ENCODE measurements at regions not wholly inside any gene's neighbourhood (a gene's known extent, or its start where the extent isn't known, plus 50 kb on each side); places are given as distances from the start of the nearest gene placed in this dataset.

DNA sequence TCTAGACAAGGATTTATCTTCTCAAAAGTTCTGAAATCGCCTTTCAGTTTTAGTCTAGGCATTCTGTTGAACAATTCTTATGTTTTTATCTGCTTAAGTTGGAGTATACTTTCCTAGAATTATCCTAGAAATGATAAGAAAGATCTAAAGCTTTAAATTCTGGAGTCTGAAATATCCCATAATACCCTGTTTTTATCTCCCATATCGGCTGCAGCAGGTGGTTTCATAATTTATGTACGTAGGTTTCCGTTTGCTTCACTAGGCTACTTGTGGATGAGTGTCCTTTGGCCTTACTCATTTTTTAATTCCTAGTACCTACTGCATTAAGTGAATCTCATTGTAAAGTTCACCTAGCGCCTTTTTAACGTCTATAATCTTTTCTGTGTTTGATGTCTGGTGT, 58.5 kb upstream of the MGAT5 start:
- no peak overlapping the region for H3K4me3 ChIP-seq (ENCODE audit: low read length)
- no peak for DNase-seq (ENCODE audit: low read depth)
- TF ChIP-seq, protein P1, sequence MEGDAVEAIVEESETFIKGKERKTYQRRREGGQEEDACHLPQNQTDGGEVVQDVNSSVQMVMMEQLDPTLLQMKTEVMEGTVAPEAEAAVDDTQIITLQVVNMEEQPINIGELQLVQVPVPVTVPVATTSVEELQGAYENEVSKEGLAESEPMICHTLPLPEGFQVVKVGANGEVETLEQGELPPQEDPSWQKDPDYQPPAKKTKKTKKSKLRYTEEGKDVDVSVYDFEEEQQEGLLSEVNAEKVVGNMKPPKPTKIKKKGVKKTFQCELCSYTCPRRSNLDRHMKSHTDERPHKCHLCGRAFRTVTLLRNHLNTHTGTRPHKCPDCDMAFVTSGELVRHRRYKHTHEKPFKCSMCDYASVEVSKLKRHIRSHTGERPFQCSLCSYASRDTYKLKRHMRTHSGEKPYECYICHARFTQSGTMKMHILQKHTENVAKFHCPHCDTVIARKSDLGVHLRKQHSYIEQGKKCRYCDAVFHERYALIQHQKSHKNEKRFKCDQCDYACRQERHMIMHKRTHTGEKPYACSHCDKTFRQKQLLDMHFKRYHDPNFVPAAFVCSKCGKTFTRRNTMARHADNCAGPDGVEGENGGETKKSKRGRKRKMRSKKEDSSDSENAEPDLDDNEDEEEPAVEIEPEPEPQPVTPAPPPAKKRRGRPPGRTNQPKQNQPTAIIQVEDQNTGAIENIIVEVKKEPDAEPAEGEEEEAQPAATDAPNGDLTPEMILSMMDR (IDR thresholded peaks at IDR 0.05; ENCODE audit: insufficient read depth, low read depth, low read length, missing control alignments) = no peak

GRCh38 chr2:134197445-134197844, 56.4 kb upstream of the MGAT5 start:
- no peak for DNase-seq (ENCODE audit: low read depth)
- TF ChIP-seq, protein P1 (IDR thresholded peaks at IDR 0.05; ENCODE audit: insufficient read depth, low read depth, low read length, missing control alignments) = no peak
- no peak overlapping the region for H3K4me3 ChIP-seq (ENCODE audit: low read length)

DNA sequence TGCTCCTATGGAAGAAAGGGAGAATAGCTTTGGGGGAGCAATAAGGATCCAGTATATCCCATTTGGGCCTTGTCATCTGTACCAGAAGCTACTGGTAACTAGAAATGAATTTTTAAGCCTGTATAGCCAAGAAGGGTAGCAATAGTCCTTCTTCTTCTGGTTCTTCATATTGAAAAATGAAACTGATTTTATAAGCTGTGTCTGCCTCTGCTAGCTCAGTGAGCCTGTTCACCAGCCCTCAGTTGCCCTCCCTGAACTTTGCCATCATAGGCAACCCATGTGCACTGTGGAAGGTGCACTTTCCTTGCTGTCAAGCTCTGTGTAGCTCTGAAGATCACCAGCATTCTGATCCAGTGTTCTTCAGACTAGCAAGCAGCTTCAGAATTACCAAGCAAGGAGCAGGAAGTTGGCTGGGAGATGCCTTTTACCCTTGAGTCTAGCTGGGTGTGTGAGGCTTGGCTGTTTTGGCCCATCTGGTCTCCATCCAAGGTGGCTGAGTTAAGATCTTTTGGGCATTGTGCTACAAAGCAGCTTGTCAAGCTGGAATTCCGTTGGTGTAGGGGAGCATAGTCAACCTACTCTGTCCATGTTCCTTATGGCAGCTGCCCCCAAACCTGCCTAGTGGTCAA, 55.8 kb upstream of the MGAT5 start:
- TF ChIP-seq, protein P1 (IDR thresholded peaks at IDR 0.05; ENCODE audit: insufficient read depth, low read depth, low read length, missing control alignments) = no peak
- no peak for DNase-seq (ENCODE audit: low read depth)
- no peak overlapping the region for H3K4me3 ChIP-seq (ENCODE audit: low read length)

DNA sequence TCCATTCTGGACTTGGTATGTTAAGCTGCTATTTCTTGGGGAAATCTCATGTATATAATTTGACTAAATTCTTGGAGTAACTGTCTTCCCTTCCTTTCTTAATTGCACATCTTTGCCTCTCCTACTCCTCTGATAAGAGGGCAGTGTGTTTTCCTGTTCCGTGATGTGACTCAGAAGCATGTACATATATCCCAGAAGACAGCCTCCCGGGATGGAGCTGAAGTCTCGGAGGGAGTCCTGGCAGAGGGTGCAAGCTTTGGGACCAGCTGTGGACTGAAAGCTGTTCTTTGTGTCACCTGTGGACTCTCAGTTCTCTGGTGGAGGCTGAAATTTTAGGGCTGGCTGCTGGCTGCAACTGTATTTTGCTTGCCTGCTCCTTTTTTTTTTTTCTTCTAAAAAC, 54.7 kb upstream of the MGAT5 start:
- TF ChIP-seq, protein P1 (IDR thresholded peaks at IDR 0.05; ENCODE audit: insufficient read depth, low read depth, low read length, missing control alignments) = no peak
- no peak overlapping the region for H3K4me3 ChIP-seq (ENCODE audit: low read length)
- no peak for DNase-seq (ENCODE audit: low read depth)

- TF ChIP-seq, protein P1 (IDR thresholded peaks at IDR 0.05; ENCODE audit: insufficient read depth, low read depth, low read length, missing control alignments) = no peak
- H3K4me3 ChIP-seq (ENCODE audit: low read length) = no peak overlapping the region
- no peak for DNase-seq (ENCODE audit: low read depth)
These were observed 53.7 kb upstream of the MGAT5 start for GRCh38 chr2:134200036-134200618.

- TF ChIP-seq, protein P1 (IDR thresholded peaks at IDR 0.05; ENCODE audit: insufficient read depth, low read depth, low read length, missing control alignments) = no peak
- DNase-seq (ENCODE audit: low read depth) = no peak
These were observed 52.3 kb upstream of the MGAT5 start for GRCh38 chr2:134201533-134201932.

DNA sequence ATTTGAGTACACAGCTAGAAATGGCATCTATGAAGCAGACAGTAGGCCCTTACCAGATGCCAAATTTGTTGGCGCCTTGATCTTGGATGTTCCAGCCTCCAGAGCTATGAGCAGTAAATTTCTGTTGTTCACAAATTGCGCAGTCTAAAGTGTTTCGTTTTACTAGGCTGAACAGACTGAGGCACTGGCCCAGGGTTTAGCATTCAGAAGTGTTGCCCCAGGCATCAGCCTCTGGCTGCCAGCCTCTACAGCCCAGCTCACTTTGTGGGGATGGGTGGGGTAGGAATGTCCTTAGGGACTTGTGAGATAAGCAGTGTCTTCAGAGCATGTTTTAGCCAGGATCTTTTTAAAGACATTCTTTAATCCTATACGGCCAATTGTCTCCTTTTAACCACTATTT, 51.5 kb upstream of the MGAT5 start:
- no peak for DNase-seq (ENCODE audit: low read depth)
- no peak overlapping the region for H3K4me3 ChIP-seq (ENCODE audit: low read length)
- TF ChIP-seq, protein P1 (IDR thresholded peaks at IDR 0.05; ENCODE audit: insufficient read depth, low read depth, low read length, missing control alignments) = no peak

More at GRCh38 chr2:134201533-134201932, 52.3 kb upstream of the MGAT5 start:
- no peak overlapping the region for H3K4me3 ChIP-seq (ENCODE audit: low read length)

Data from epithelial cell of esophagus (primary cell).